HL-60 (cell line): ENCODE measurements at regions not wholly inside any gene's neighbourhood (a gene's known extent, or its start where the extent isn't known, plus 50 kb on each side); places are given as distances from the start of the nearest gene placed in this dataset.

Experiments used
- CTCF ChIP-seq: IDR thresholded peaks from one replicate; pipeline ENCODE4 v1.5.1; 2011; ENCODE audit warnings: low read length, control low read depth, inconsistent platforms; ENCODE audit not compliant: insufficient read depth
- GABPA ChIP-seq: IDR thresholded peaks from 2 replicates; pipeline ENCODE4 v1.6.1; 2012; ENCODE audit warnings: low read depth

DNA sequence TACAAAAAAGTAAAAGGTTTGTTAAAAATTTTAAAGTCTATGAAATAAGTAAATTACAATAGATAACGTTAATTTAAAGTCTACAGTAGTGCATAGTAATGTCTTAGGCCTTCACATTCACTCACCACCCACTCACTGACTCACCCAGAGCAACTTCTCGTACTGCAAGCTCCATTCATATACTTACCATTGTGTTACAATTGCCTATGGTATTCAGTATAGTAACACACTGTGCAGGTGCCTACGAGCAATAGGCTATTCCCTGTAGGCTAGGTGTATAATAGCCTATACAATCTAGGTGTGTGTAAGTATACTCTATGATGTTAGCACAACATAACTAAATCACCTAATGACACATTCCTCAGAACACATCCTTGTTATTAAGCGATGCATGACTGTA is 435.3 kb upstream of the TMTC1 start:
- TF ChIP-seq CTCF, result no peak
- no peak for TF ChIP-seq GABPA
